Stimulated activated CD4-positive, alpha-beta T cell treated with anti-CD3 and anti-CD28 coated beads, Interleukin-2, amount 100 ng/mL, for 24 hours (primary cell): ENCODE measurements at regions not wholly inside any gene's neighbourhood (a gene's known extent, or its start where the extent isn't known, plus 50 kb on each side); places are given as distances from the start of the nearest gene placed in this dataset.
"Not testable (repeated sequence)": the region's sequence is repeated elsewhere in the genome, so short reads cannot be mapped to it uniquely, and the experiment has no call there.

ENCODE experiments used
- DNase-seq, 2 donors: peaks; one replicate each; pipeline ENCODE4 v3.0.0-alpha.2; 2020

DNA sequence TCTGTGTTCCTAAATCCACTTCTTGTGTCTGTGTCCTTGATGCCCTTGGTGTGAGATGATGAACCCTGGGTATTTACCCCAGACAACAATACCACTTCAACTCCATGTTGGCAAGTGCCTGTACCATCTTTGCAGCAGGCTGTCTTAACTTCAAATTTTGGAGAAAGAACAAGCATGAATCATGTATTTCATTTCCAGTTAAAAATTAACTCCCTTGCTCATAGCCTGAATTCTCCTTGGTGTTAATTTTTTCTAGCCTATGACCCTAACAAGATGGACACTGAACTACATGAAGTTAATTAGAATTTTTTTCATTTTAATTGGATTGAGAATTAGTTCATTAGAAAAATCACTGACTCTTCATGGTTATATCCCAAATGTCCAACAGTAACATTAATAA is 267.8 kb upstream of the INTU start:
- DNase-seq, result no peak

DNA sequence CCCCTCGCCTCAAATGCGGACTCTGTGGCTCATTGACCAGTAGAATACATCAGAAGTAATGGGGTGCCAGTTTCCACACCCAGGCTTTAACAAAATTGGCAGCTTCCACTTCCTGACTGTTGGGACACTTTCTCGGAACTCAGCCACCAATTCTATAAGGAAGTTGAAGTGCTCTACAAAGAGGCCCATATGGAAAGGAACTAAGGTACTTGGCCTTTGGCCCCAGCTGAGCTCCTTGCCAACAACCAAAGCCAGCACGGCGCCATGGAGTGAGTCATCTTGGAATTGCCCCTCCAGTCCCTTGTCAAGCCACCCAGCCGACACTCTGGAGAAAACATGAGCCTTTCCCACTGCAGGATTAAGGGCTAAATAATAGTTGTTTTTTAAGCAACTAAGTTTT is 262.2 kb upstream of the INTU start:
- no peak for DNase-seq

DNA sequence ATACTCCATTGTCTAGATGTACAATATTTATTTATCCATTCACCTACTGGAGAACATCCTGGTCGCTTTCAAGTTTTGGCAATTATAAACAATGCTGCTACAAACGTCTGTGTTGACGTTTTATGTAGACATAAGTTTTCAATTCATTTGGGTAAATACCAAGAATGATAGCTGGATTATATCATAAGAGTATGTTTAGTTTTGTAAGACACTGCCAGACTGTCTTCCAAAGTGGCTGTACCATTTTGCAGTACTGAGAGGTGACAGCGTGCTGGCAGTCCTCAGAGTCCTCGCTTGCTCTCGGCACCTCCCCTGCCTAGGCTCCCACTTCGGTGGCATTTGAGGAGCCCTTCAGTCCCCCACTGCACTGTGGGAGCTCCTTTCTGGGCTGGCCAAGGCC is 253.3 kb upstream of the INTU start:
- no peak for DNase-seq

DNA sequence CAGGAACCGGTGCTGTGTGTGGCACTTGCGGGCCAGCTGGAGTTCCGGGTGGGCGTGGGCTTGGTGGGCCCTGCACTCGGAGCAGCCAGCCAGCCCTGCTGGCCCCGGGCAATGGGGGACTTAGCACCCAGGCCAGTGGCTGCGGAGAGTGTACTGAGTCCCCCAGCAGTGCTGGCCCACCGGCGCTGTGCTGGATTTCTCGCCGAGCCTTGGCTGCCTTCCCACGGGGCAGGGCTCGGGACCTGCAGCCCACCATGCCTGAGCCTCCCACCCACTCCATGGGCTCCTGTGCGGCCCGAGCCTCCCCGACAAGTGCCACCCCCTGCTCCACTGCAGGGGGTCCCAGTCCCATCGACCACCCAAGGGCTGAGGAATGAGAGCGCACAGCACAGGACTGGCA is 252.8 kb upstream of the INTU start:
- DNase-seq, result not testable (repeated sequence)

DNA sequence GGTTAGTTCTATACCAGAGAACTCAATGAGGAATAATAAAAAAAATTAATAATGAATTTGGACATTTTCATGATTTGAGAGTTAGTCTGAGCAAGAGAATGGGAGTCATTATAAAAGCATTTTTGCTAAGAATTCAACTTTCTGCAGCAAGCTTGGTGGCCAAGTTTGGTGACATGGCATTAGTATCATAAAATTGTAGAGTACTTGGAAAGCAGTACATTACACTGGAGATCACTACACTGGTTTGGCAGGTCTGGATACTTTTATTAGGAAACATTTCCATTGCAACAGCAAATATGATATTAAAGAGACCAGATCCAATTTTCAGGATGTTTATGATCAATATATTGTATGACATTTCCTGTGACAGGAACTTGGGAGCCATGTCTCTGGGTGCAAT is 249.1 kb upstream of the INTU start:
- no peak for DNase-seq

DNA sequence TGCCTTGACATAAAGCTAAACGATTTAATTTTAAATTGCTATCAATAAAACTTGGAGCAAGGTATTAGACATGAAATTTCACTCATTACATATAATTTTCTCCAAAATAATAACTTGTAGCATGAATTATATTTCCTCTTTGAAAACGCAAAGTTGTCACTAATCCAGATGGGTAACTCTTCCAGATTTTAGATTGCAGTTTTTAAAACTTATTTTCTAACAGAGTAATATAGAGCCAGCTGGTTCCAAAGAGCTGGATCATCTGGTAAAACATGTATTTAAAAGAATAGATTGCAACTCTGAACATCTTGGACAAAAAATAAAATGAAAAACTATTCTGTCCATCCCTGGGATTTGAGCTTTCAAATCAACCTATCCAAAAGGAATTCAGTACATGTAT is 238.2 kb upstream of the INTU start:
- DNase-seq, result no peak

DNA sequence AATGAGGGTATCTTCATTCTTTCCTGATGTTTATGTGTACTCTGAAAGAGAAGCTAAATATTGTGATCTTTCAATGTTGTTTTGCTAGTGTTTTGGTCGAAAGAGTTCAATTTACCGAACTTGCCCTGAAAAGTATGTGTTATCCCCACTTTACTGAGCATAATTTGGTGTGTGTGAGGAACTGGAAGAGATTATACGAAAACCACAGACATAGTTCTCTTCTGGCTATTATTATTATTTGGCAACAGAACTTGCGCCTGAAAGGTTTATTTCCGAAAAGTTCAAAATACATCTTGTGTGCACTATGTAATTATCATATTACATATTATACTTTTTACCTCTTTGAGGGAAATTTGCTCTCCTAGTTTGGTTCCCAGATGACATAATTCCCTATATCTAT is 232.5 kb upstream of the INTU start:
- no peak for DNase-seq

DNA sequence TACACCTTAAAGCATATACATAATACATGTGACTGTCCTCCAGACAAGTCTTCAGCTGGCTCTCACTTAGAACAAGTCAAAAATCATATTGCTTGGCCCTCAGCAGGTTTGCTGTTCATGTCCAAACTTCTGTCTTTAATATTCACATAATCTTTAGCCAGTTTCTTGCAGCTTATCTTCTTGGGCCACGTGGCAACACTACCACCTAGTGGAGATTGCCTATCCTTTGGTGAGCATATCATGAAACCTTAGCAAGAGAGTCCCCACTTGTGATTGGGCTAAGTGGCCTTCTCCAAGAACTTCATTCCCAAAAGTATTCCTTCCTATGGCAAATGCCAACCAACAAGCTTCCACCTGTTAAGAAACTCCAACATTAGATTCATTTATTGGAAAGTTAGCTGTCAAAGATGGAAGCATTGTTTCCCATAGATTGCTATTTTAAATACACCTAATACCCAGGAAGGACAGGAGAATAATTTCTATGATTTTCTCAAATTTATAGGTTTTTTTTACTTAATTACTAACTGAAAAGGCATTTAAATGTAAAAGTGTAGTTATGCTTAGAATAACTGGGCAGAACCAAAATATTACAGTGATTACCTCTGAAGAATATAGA is 231.9 kb upstream of the INTU start:
- peak in 1 of 2 donors; percentile 47 for DNase-seq

DNA sequence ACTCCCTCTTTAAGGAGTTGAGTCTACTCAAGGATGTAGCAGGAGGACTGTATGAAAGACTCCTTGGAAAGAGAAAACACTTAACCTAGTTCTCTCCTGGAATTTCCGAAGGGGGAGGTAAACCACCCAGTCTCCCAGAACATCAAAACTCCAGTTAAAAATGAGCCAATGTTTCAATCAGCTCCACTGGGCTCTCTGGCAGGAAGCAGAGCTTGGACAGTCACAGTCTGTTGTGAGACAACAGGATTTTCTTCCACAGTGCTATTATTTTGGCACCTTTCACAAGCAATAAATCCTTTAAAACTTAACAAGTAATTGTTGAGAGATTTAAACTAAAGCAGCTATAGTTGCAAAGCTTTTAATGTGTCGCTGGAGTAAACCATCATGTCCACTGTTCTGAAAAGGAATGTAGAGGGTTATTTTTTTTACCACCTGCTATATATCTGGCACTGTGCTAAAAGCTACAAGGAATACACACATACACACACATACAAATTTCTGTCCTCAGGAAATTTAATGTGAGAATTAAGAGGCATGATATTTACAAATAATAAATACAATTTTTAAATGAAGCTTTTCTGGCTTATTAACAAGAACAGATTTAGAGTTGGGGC is 229.2 kb upstream of the INTU start:
- DNase-seq, result no peak

DNA sequence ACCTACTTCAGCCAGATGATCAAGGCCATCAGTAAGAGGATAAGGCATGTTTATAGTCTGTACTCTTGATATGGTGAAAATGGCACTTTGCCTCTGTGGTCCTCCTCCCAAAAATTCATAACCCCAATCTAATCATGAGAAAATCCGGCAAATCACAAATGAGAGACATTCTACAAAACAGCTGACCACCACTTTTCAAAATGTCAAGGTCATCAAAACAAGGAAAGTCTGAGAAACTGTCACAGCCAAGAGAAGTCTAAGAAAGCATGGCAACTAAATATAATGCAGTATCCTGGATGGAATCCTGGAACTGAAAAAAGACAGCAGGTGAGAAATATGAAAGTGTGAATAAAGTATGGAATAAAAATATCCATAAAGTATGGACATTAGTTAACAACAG is 226.6 kb upstream of the INTU start:
- DNase-seq, result no peak

DNA sequence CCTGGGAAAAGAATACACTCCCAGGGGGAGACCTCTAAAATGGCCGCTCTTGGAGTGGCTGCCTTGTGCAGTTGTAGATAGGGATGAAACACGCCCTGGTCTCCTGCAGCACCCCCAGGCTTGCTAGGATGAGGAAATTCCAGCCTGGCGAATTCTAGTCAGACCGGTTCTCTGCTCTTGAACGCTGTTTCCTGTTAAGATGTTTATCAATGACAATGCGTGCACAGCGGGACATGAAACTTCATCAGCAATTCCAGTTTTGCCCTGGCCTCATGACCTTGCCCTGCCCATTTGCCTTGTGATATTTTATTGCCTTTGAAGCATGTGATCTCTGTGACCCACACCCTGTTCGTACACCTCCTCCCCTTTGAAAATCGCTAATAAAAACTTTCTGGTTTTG is 225.2 kb upstream of the INTU start:
- DNase-seq, result not testable (repeated sequence)

DNA sequence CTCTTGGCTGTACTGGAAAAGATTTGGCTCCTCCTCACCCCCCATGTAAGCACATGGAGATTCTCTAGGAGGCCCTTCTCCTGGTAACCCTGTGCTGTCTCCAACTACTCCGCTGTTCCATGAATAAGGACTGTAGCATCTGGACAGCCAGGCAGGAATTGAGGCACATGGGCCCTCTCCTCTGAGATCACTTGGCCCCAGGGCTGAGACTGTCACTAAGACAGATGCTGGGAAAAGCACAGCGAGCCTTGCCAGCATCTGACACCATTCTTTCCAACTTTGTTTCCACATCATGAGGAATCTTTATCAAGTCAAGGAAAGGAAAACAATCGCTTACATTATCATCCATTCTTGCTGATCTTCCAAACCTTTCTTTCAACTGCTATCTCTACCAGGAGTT is 222.6 kb upstream of the INTU start:
- DNase-seq, result no peak

DNA sequence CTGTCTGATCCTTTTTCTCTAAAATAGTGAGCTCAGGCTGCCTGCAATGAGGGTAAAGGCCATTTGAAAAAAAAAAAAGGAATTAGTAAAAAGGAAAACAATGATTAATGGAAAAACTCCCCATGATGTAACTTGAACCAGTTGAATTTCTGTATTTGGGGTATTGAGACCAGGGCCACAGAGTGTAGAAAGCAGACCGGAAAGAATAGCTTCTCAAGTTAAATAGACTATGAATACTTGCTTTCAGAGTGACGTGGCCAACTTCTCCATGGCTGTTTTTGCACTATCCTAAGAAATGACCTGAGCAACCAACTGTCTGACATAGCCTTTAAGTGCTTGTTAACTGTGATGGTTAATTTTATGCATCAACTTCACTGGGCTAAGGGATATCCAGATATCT is 222.1 kb upstream of the INTU start:
- DNase-seq, result no peak

DNA sequence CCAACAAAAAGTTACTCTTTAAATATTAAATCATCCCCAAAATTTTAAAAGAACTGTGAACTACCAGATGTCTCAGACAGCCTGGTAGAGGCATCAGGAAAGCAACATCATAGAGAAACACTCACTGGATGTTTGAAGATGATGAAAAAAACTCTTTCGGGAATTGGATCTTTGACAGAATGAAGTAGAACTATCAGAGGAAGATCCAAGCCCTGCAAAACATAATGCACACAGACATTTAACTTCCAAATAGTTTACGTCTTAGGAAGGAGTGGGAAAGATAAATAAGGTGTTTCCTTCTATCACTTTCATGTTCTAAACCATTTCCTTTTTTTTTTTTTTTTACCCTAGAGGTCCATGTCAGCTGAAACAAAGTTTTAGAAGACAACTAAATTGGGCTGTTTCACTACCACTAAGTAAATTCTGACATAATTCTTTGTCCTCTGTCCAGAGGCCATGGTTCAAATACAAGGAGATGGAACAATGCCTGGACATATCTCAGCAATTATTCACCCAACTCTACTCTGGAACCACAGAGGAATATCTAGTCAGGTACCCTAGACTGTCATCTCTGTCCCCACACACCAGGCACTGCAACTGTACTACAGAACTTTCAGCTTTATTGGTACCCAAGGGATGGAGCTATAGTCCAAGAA is 217.7 kb upstream of the INTU start:
- DNase-seq, result no peak

DNA sequence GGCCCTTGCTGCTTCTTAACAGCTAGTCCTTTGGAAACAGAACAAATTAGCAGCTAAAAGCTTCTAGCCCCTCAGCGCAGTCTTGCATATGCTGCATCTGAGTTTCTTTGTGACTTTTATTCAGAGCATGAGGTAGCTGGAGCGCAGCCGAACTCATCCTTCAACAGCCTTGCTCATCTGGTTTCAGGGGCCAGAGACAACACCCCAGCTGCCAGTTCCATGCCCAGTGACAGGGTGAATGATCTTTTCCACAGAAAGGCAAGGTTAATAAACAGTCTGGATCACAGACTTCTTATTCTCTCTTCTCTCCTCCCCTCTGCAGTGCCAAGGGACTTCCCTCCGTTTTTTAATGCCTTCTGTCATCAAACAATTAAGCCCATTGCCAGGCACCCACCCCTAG is 216.6 kb upstream of the INTU start:
- DNase-seq, result no peak

DNA sequence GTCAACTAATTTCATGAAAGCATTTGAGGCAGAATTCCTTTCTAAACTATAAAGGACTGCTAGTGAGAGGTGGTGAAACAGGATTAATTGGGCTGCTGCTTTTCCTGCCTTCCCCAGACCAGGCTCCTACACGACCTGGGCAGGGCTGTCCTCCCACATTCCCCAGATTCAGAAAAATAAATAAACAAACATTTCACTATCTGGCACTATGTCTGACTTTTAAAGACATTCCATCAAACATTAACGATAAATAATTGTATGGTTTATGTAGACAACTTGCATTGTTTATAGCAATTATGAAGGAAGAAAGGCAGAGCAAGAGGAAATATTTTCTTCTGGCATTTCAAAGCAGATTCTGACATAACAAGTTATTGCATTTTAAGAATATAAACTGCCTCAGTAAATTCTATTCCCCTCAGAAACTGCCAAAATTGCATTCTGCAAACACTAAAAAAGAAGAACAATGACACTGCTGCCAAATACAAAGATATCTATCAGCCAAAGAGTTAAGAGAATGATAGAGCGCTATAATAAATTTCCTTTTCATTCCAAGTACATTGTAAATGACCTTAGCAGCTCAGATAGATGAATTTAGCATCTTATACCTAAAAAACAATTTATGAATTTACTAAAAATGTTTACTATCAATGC is 214.7 kb upstream of the INTU start:
- DNase-seq, result no peak

DNA sequence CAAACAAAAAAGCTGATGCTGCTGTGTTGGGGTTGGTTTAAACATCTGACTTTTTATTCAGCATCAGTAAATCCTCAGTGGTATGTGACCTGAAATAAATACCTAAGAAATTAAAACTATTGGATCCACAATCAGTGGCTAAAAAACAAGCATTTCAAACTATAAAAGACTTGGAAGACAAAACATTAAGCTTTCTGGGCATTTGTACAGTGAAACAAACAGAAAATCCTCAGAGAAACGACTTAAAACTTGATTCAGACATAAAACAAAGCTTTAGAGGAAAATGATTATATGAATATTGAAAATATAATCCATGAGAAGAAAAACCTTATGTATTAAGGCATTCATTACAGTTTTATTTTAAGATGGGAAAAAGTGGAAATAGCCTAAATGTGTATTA is 213.3 kb upstream of the INTU start:
- no peak for DNase-seq

DNA sequence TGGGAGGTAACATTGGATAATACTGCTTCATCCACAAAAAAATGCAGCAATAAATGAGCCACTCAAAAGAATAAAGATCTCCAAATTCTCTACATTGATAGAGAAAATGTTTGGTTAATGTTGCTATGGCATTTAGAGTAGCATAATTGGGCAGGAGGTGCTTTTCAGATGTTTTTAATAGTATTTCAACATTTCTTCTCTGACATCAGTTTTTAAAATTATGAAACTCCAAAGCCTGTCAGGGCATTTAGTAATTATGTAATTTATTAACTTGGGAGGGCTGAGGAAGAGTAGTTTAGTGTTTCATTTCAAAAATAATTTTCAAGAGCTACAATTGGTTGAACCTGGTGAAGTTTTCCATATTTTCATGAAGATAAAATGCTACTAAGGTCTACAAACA is 211.3 kb upstream of the INTU start:
- DNase-seq, result no peak

DNA sequence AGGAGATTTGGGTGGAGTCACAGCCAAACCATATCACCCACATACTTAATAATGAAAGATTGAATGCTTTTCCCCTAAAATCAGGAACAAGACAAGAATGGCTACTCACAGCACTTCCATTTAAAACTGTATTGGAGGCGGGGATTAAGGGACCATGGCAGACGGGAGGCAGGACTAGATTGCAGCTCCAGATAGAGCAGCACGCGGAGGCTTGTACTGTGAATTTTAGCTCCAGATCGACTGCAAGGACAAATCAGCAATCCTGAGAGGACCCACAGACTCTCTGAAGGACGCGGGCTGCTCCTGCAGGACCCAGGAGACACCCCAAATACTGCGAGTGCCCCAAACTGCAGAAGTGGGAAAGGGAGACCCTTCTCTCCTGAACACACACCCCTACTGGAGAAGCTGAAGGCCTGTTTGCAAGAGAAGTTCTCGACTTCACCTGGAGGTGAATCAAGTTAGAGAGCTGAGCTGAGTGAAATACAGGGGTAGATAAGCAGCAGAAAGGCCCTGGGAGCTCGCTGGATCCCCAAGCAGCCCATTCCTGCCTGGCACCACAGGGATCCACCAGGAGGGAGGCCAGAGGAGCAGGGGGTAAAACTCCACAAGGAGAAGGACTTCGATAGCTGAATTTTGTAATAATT is 207.4 kb upstream of the INTU start:
- no peak for DNase-seq

DNA sequence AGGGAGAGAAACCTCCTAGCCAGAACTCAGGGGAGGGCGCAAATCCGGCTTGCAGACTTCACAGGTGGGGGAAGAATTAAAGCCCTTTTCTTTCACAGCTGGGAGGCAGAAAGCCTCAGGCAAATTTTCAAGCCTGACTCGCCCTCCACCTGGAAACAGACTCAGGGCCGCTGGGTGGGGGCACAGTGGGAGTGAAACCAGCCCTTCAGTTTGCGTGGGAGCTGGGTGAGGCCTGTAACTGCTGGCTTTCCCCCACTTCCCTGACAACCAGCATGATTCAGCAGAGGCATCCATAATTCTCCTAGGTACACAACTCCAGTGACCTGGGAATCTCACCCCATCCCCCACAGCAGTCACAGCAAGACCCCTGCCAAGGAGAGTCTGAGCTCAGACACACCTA is 206.9 kb upstream of the INTU start:
- DNase-seq, result no peak

DNA sequence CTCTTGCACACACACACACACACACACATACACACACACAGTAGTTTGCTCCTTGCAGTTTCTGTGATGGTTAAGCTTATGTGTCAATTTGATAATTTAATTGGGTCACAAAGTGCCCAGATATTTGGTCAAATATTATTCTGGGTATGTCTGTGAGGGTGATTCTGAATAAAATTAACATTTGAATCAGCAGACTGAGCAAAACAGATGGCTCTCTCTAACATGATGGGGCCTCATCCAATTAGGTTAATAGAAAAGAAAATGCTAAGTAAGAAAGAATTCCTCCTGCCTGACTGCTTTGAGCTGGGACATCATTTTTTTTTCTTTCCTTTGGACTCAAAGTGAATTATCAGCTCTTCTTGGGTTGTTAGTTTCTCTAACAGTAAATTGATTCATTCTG is 191.2 kb upstream of the INTU start:
- DNase-seq, result no peak

DNA sequence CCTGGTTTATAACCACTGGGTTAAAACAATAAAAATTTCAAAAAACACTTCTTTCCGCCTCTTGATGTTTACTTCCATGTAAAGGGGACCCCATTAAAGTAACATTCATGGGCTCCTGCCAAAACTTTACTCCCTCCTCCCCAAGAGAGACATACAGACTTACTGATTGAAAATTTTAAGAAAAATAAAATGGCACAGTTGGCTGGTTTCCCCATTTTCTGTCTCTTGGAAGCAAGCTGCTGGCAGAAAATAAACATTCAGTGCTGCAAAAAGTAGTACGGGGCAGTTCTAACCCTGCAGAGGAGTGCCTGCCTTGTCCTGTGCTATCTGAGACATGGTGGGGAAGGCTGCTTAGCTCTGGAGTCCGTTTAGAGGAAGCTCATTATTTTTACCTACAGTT is 187.3 kb upstream of the INTU start:
- DNase-seq, result no peak

DNA sequence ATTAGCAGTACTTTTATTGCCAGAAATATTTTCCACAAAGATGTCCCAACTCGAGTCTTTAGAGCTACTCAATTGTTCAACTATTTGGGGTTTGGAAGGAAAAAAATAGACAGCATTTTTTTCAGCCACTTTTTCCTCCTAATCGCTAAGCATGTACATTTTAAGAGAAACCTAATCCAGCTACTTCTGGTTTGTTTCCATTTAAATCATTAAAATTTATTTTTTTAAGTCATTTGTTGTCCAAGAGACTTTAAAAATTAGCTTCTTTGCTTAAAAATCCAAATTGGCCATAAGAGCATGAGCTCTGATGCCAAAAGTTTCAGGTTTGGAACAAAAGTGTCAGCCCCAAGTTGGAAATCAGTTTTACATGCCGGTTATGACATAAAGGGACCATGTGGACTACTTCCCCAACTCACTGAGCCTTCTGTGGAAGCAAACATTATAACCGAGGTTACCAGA is 186.3 kb upstream of the INTU start:
- no peak for DNase-seq

DNA sequence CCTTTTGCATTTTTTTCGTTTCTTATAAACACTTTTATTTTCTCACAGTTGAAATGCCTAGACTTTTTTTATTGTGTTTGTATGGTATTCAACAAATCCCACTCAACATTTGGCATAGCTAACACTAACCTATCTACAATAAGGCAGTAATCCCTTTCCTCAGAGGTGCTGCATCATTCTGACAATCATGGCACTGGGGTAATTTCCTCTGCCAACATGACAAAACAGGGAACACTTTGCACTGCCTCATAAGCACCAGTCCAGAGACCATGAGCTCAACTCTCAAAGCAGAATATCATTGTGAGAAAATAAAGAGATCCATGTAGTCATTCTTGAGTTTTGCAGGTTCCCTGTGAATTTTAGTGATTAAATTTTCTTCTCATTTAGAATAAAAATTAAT is 183.8 kb upstream of the INTU start:
- no peak for DNase-seq
